Keratinocyte (primary cell): ENCODE measurements at regions not wholly inside any gene's neighbourhood (a gene's known extent, or its start where the extent isn't known, plus 50 kb on each side); places are given as distances from the start of the nearest gene placed in this dataset.
A peak's percentile ranks its signal among the peaks of the same experiment; 100 is the strongest.

Experiments used
- DNase-seq: peaks from one replicate; pipeline ENCODE4 v3.0.0-alpha.2; 2011; ENCODE audit warnings: low read depth, missing footprints, low spot score
- FAIRE-seq: peaks from 2 replicates; lab custom pipeline; 2011; peaks lifted over from hg19 to GRCh38; lab: Jason Lieb, UNC
- H2AFZ ChIP-seq: 2 replicates; pipeline ENCODE4 v1.6.0; 2012; ENCODE audit warnings: low read length, control low read depth, inconsistent platforms; ENCODE audit not compliant: control insufficient read depth
- H3K27ac ChIP-seq: 2 replicates; pipeline ENCODE4 v1.5.1; 2011; ENCODE audit warnings: low read length; ENCODE audit not compliant: control insufficient read depth, insufficient read depth
- H3K27me3 ChIP-seq: 3 replicates; pipeline ENCODE4 v1.6.0; 2011; ENCODE audit warnings: low read length; ENCODE audit not compliant: control insufficient read depth, insufficient read depth; ENCODE audit errors: extremely low read depth
- H3K36me3 ChIP-seq, 2 experiments: 2 replicates in 1 of 2; 3 replicates in 1 of 2; pipeline ENCODE4 v1.5.1; 2011; ENCODE audit warnings: low read length in 2 of 2, mild to moderate bottlenecking in 1 of 2; ENCODE audit not compliant: control insufficient read depth in 2 of 2, insufficient read depth in 2 of 2; ENCODE audit errors: extremely low read depth in 1 of 2
- H3K4me1 ChIP-seq: 3 replicates; pipeline ENCODE4 v1.5.1; 2011; ENCODE audit warnings: low read length; ENCODE audit not compliant: control insufficient read depth, insufficient read depth; ENCODE audit errors: extremely low read depth
- H3K4me2 ChIP-seq: 3 replicates; pipeline ENCODE4 v1.6.0; 2011; ENCODE audit warnings: low read depth, low read length; ENCODE audit not compliant: control insufficient read depth, insufficient read depth; ENCODE audit errors: extremely low read depth
- H3K4me3 ChIP-seq, 3 experiments: fragments of 200-600 bp in 1 of 3; sonication (generic) in 1 of 3; 2 replicates in 2 of 3; 3 replicates in 1 of 3; pipeline ENCODE4 v1.5.1; 2011 to 2016; ENCODE audit warnings: low read length in 3 of 3, mild to moderate bottlenecking in 3 of 3, control low read depth in 2 of 3, inconsistent platforms in 1 of 3, low read depth in 1 of 3, mixed read lengths in 1 of 3, mixed run types in 1 of 3, moderate library complexity in 1 of 3; ENCODE audit not compliant: control insufficient read depth in 2 of 3, insufficient read depth in 2 of 3; ENCODE audit errors: extremely low read depth in 1 of 3
- H3K79me2 ChIP-seq: 2 replicates; pipeline ENCODE4 v1.6.0; 2012; ENCODE audit warnings: low read length; ENCODE audit not compliant: control insufficient read depth, insufficient read depth
- H3K9ac ChIP-seq: 3 replicates; pipeline ENCODE4 v1.6.0; 2011; ENCODE audit warnings: low read length; ENCODE audit not compliant: control insufficient read depth, insufficient read depth; ENCODE audit errors: extremely low read depth
- H3K9me1 ChIP-seq: 3 replicates; pipeline ENCODE4 v1.6.0; 2011; ENCODE audit warnings: low read length; ENCODE audit not compliant: control insufficient read depth, insufficient read depth; ENCODE audit errors: extremely low read depth
- H3K9me3 ChIP-seq: 2 replicates; pipeline ENCODE4 v1.5.1; 2012; ENCODE audit warnings: low read depth, low read length; ENCODE audit not compliant: control insufficient read depth
- H4K20me1 ChIP-seq: 3 replicates; pipeline ENCODE4 v1.6.0; 2011; ENCODE audit warnings: low read length; ENCODE audit not compliant: control insufficient read depth, insufficient read depth; ENCODE audit errors: extremely low read depth
- CTCF ChIP-seq, 3 experiments: IDR thresholded peaks in 1 of 3; conservative IDR thresholded peaks in 1 of 3; optimal IDR thresholded peaks in 1 of 3; 2 replicates in 2 of 3; 3 replicates in 1 of 3; pipeline versions ENCODE3 to v1.5.1; 2011; ENCODE audit warnings: low read length in 3 of 3, mild to moderate bottlenecking in 3 of 3, moderate library complexity in 2 of 3, control low read depth in 1 of 3, inconsistent platforms in 1 of 3; ENCODE audit not compliant: insufficient read depth in 2 of 3; ENCODE audit errors: extremely low read depth in 1 of 3
- EZH2 ChIP-seq: IDR thresholded peaks from one replicate; pipeline ENCODE4 v1.6.1; 2012; ENCODE audit warnings: inconsistent platforms, mild to moderate bottlenecking, low read length, moderate library complexity
- dilution Hi-C: fragments of 300-500 bp; cut with MboI; formaldehyde crosslinking; loops from one replicate; pipeline ENCODE4 v1.7.0; 2020; ENCODE audit warnings: low sequenced_read_pairs; ENCODE audit not compliant: extremely low pct_ligation_motif_present

- Histone ChIP-seq H3K27ac (no peak overlapping the region), H3K9ac (no peak overlapping the region), H3K9me1 (no peaks in the 10 kb centered on the region), H3K36me3 (no peaks in the 10 kb centered on the region), H4K20me1 (no peaks in the 10 kb centered on the region), H3K9me3 (no peaks in the 10 kb centered on the region), H3K27me3 (no peaks in the 10 kb centered on the region), H3K4me2 (no peak overlapping the region), H3K4me3 (no peak overlapping the region), H3K79me2 (no peaks in the 10 kb centered on the region), H3K4me1 (peaks cover 25% of the 10 kb centered on the region), H2AFZ (no peak overlapping the region)
- dilution Hi-C loops: no loop called here
- FAIRE-seq: no peak
- no peak for DNase-seq
- TF ChIP-seq CTCF (optimal IDR thresholded peaks at IDR 0.05 in 1 of 3, IDR thresholded peaks at IDR 0.05 in 1 of 3, conservative IDR thresholded peaks at IDR 0.05 in 1 of 3; ENCODE audit: extremely low read depth in 1 of 3, insufficient read depth in 2 of 3, low read length in 3 of 3): no peak
- TF ChIP-seq EZH2: no peak
Observed at GRCh38 chr7:22675421-22675820, 51.6 kb upstream of the IL6 start.

- FAIRE-seq (peak; percentile 65), DNase-seq (no peak)
- dilution Hi-C loops: no loop called here
- Histone ChIP-seq H2AFZ (no peak overlapping the region), H3K9ac (no peak overlapping the region), H3K36me3 (no peaks in the 10 kb centered on the region), H3K79me2 (no peaks in the 10 kb centered on the region), H3K9me3 (no peaks in the 10 kb centered on the region), H4K20me1 (no peaks in the 10 kb centered on the region), H3K9me1 (no peaks in the 10 kb centered on the region), H3K4me1 (peaks cover 35% of the 10 kb centered on the region), H3K27ac (no peak overlapping the region), H3K4me2 (no peak overlapping the region), H3K27me3 (no peaks in the 10 kb centered on the region), H3K4me3 (no peak overlapping the region)
- TF ChIP-seq EZH2 (no peak), CTCF (optimal IDR thresholded peaks at IDR 0.05 in 1 of 3, IDR thresholded peaks at IDR 0.05 in 1 of 3, conservative IDR thresholded peaks at IDR 0.05 in 1 of 3; ENCODE audit: extremely low read depth in 1 of 3, insufficient read depth in 2 of 3, low read length in 3 of 3) (no peak)
Observed at GRCh38 chr7:22672846-22673680, 53.9 kb upstream of the IL6 start.
